ENCODE measurements at regions not wholly inside any gene's neighbourhood (a gene's known extent, or its start where the extent isn't known, plus 50 kb on each side); places are given as distances from the start of the nearest gene placed in this dataset.

DNA sequence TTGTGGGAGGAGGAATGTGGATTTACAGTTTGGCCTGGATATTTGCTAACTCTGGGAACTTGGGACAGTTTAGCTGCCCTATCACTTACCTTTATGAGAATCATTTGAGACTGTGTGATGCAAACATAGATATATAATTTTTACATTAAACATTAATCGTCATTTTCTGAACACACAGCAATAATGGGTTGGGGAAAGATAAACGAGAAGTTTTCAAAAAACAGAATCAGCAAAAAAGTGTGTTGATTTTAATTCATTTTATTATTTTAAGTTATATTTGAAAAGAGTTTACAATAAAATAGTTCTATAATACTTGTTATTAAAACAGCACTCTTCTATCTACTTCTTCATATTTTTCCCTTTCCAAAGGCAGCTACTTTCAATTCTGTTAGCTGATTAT is 813.3 kb downstream of the SLC4A3 start:
- Histone ChIP-seq H3K9ac (no peak overlapping the region), H3K36me3 (ENCODE audit: low read depth) (no peaks in the 10 kb centered on the region), H3K79me2 (ENCODE audit: insufficient read depth) (no peaks in the 10 kb centered on the region), H3K9me2 (ENCODE audit: insufficient read depth) (no peaks in the 10 kb centered on the region), H3K4me3 (no peak overlapping the region), H3K4me1 (ENCODE audit: insufficient read depth) (peaks cover 11% of the 10 kb centered on the region), H2AFZ (no peak overlapping the region), H3F3A (ENCODE audit: insufficient read depth) (peaks cover 9% of the 10 kb centered on the region; the same call in 1 of the 2 replicates), H4K20me1 (ENCODE audit: insufficient read depth) (no peaks in the 10 kb centered on the region), H3K4me2 (ENCODE audit: unreplicated experiment) (no peak overlapping the region), H3K27ac (no peak overlapping the region), H3K9me3 (ENCODE audit: low read depth) (no peaks in the 10 kb centered on the region), H3K27me3 (replicated peaks; ENCODE audit: insufficient read depth) (no peaks in the 10 kb centered on the region)
- TF ChIP-seq EZH2 (IDR thresholded peaks at IDR 0.05; ENCODE audit: insufficient read depth, poor library complexity, severe bottlenecking): no peak
- DNase-seq: no peak
- WGBS, 2 experiments (ENCODE audit: low coverage in 1 of 2, low lambda C conversion rate in 2 of 2, missing lambda C conversion rate in 2 of 2): 63 to 70% methylated on average over 2 of the region's 2 CpGs
- in situ Hi-C loops (cut with MboI): no loop called here

GRCh38 chr2:220441404-220441803 is 814.0 kb downstream of the SLC4A3 start:
- TF ChIP-seq EZH2 (IDR thresholded peaks at IDR 0.05; ENCODE audit: insufficient read depth, poor library complexity, severe bottlenecking) (no peak), EZH2phosphoT487 (IDR thresholded peaks at IDR 0.05; ENCODE audit: insufficient read depth, low read depth) (no peak)
- no peaks in the 10 kb centered on the region for H3K9me2 ChIP-seq (ENCODE audit: insufficient read depth)
- no peaks in the 10 kb centered on the region for H4K20me1 ChIP-seq (ENCODE audit: insufficient read depth)
- H2AFZ ChIP-seq: no peak overlapping the region
- H3K79me2 ChIP-seq (ENCODE audit: insufficient read depth): no peaks in the 10 kb centered on the region
- H3K27me3 ChIP-seq (replicated peaks; ENCODE audit: insufficient read depth): no peaks in the 10 kb centered on the region
- WGBS, 2 experiments (ENCODE audit: low coverage in 1 of 2, low lambda C conversion rate in 2 of 2, missing lambda C conversion rate in 2 of 2): 66 to 70% methylated on average over 3 of the region's 3 CpGs
- no peak for DNase-seq
- H3F3A ChIP-seq (ENCODE audit: insufficient read depth): peaks cover 9% of the 10 kb centered on the region; the same call in 1 of the 2 replicates
- H3K9me3 ChIP-seq (ENCODE audit: low read depth): no peaks in the 10 kb centered on the region
- no peak overlapping the region for H3K4me2 ChIP-seq (ENCODE audit: unreplicated experiment)
- H3K9ac ChIP-seq: no peak overlapping the region
- in situ Hi-C loops (cut with MboI): no loop called here
- H3K36me3 ChIP-seq (ENCODE audit: low read depth): no peaks in the 10 kb centered on the region
- H3K4me1 ChIP-seq (ENCODE audit: insufficient read depth): peaks cover 13% of the 10 kb centered on the region
- H3K4me3 ChIP-seq: no peak overlapping the region
- no peak overlapping the region for H3K27ac ChIP-seq

GRCh38 chr2:220442012-220442411 is 814.6 kb downstream of the SLC4A3 start:
- no peaks in the 10 kb centered on the region for H4K20me1 ChIP-seq (ENCODE audit: insufficient read depth)
- no peak overlapping the region for H3K27ac ChIP-seq
- peaks cover 9% of the 10 kb centered on the region; the same call in 1 of the 2 replicates for H3F3A ChIP-seq (ENCODE audit: insufficient read depth)
- no peaks in the 10 kb centered on the region for H3K36me3 ChIP-seq (ENCODE audit: low read depth)
- H3K9ac ChIP-seq: no peak overlapping the region
- no peaks in the 10 kb centered on the region for H3K27me3 ChIP-seq (replicated peaks; ENCODE audit: insufficient read depth)
- H3K4me1 ChIP-seq (ENCODE audit: insufficient read depth): peaks cover 13% of the 10 kb centered on the region
- no peak for TF ChIP-seq EZH2phosphoT487 (IDR thresholded peaks at IDR 0.05; ENCODE audit: insufficient read depth, low read depth)
- no peak for TF ChIP-seq EZH2 (IDR thresholded peaks at IDR 0.05; ENCODE audit: insufficient read depth, poor library complexity, severe bottlenecking)
- DNase-seq: no peak
- H3K9me2 ChIP-seq (ENCODE audit: insufficient read depth): no peaks in the 10 kb centered on the region
- WGBS, 2 experiments (ENCODE audit: low coverage in 1 of 2, low lambda C conversion rate in 2 of 2, missing lambda C conversion rate in 2 of 2): 53 to 59% methylated on average over 3 of the region's 3 CpGs
- no peak overlapping the region for H2AFZ ChIP-seq
- H3K9me3 ChIP-seq (ENCODE audit: low read depth): no peaks in the 10 kb centered on the region
- no peaks in the 10 kb centered on the region for H3K79me2 ChIP-seq (ENCODE audit: insufficient read depth)
- in situ Hi-C loops (cut with MboI): no loop called here
- H3K4me3 ChIP-seq: no peak overlapping the region
- H3K4me2 ChIP-seq (ENCODE audit: unreplicated experiment): no peak overlapping the region

- no peak overlapping the region for H3K4me3 ChIP-seq
- H3K4me2 ChIP-seq (ENCODE audit: unreplicated experiment): peak overlapping the region; percentile 12
- 43 to 60% methylated on average over 2 of the region's 2 CpGs for WGBS, 2 experiments (ENCODE audit: low coverage in 1 of 2, low lambda C conversion rate in 2 of 2, missing lambda C conversion rate in 2 of 2)
- H3K9me2 ChIP-seq (ENCODE audit: insufficient read depth): no peaks in the 10 kb centered on the region
- H3K36me3 ChIP-seq (ENCODE audit: low read depth): no peaks in the 10 kb centered on the region
- H3K9me3 ChIP-seq (ENCODE audit: low read depth): no peaks in the 10 kb centered on the region
- TF ChIP-seq EZH2 (IDR thresholded peaks at IDR 0.05; ENCODE audit: insufficient read depth, poor library complexity, severe bottlenecking) (no peak), EZH2phosphoT487 (IDR thresholded peaks at IDR 0.05; ENCODE audit: insufficient read depth, low read depth) (no peak)
- H3F3A ChIP-seq (ENCODE audit: insufficient read depth): peaks cover 9% of the 10 kb centered on the region; the same call in 1 of the 2 replicates
- H4K20me1 ChIP-seq (ENCODE audit: insufficient read depth): no peaks in the 10 kb centered on the region
- H3K4me1 ChIP-seq (ENCODE audit: insufficient read depth): peaks cover 13% of the 10 kb centered on the region
- H2AFZ ChIP-seq: 0 out of 2 replicates have a peak overlapping the region, but pooled peaks have one; percentile 12
- H3K27ac ChIP-seq: no peak overlapping the region
- no peak overlapping the region for H3K9ac ChIP-seq
- in situ Hi-C loops (cut with MboI): no loop called here
- no peaks in the 10 kb centered on the region for H3K79me2 ChIP-seq (ENCODE audit: insufficient read depth)
- peak; percentile 20 for DNase-seq
- no peaks in the 10 kb centered on the region for H3K27me3 ChIP-seq (replicated peaks; ENCODE audit: insufficient read depth)
These were observed 818.1 kb downstream of the SLC4A3 start for GRCh38 chr2:220445429-220446105.
